ENCODE measurements at regions not wholly inside any gene's neighbourhood (a gene's known extent, or its start where the extent isn't known, plus 50 kb on each side); places are given as distances from the start of the nearest gene placed in this dataset.

- TF ChIP-seq, protein P1, sequence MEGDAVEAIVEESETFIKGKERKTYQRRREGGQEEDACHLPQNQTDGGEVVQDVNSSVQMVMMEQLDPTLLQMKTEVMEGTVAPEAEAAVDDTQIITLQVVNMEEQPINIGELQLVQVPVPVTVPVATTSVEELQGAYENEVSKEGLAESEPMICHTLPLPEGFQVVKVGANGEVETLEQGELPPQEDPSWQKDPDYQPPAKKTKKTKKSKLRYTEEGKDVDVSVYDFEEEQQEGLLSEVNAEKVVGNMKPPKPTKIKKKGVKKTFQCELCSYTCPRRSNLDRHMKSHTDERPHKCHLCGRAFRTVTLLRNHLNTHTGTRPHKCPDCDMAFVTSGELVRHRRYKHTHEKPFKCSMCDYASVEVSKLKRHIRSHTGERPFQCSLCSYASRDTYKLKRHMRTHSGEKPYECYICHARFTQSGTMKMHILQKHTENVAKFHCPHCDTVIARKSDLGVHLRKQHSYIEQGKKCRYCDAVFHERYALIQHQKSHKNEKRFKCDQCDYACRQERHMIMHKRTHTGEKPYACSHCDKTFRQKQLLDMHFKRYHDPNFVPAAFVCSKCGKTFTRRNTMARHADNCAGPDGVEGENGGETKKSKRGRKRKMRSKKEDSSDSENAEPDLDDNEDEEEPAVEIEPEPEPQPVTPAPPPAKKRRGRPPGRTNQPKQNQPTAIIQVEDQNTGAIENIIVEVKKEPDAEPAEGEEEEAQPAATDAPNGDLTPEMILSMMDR (IDR thresholded peaks at IDR 0.05), result no peak
- no peak for TF ChIP-seq POLR2A (IDR thresholded peaks at IDR 0.05)
These were observed 156.1 kb upstream of the IVNS1ABP start for GRCh38 chr1:185473186-185473585.
